ENCODE measurements at regions not wholly inside any gene's neighbourhood (a gene's known extent, or its start where the extent isn't known, plus 50 kb on each side); places are given as distances from the start of the nearest gene placed in this dataset.

DNA sequence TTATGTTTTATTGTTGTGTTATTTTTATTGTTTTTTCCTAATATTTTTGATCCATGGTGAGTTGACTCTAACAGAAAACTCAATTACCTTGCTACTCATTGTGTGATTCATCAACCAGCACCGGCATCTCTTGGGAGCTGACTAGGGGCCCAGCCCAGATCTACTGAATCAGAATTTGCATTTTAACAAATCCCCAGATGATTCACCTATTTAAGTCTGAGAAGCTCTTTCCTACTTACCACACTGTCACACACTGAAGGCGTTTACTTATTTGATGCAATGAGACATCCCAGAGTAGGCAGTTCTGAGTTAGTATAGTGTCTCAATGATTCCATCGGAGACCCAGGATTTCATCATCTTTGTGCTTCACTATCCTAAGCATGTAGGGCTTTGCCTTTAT is 416.6 kb downstream of the RWDD3 start:
- no peak for ATAC-seq
- WGBS, 2 donors (ENCODE audit: low coverage in 1 of 2): 78 to 80% methylated on average over 1 to 3 of the region's 3 CpGs
- H3K36me3 ChIP-seq: no peaks in the 10 kb centered on the region
- no peak overlapping the region for H3K4me3 ChIP-seq
- H3K27ac ChIP-seq: no peak overlapping the region
- H3K27me3 ChIP-seq: no peaks in the 10 kb centered on the region
- H3K4me1 ChIP-seq: no peaks in the 10 kb centered on the region
- no peak for TF ChIP-seq POLR2AphosphoS5 (IDR thresholded peaks at IDR 0.05)
- TF ChIP-seq POLR2A (IDR thresholded peaks at IDR 0.05): no peak
- no peak for TF ChIP-seq EP300 (IDR thresholded peaks at IDR 0.05)
- no peak for TF ChIP-seq CTCF (IDR thresholded peaks at IDR 0.05)
- no peaks in the 10 kb centered on the region for H3K9me3 ChIP-seq

GRCh38 chr1:95652423-95652965 is 418.5 kb downstream of the RWDD3 start:
- no peak overlapping the region for H3K27ac ChIP-seq
- H3K36me3 ChIP-seq: no peaks in the 10 kb centered on the region
- 77 to 85% methylated on average over 7 to 8 of the region's 8 CpGs for WGBS, 2 donors (ENCODE audit: low coverage in 1 of 2)
- no peak for ATAC-seq
- no peaks in the 10 kb centered on the region for H3K9me3 ChIP-seq
- no peaks in the 10 kb centered on the region for H3K4me1 ChIP-seq
- no peak for TF ChIP-seq POLR2A (IDR thresholded peaks at IDR 0.05)
- no peak for TF ChIP-seq CTCF (IDR thresholded peaks at IDR 0.05)
- no peak for TF ChIP-seq POLR2AphosphoS5 (IDR thresholded peaks at IDR 0.05)
- TF ChIP-seq EP300 (IDR thresholded peaks at IDR 0.05): no peak
- no peak overlapping the region for H3K4me3 ChIP-seq
- no peaks in the 10 kb centered on the region for H3K27me3 ChIP-seq

DNA sequence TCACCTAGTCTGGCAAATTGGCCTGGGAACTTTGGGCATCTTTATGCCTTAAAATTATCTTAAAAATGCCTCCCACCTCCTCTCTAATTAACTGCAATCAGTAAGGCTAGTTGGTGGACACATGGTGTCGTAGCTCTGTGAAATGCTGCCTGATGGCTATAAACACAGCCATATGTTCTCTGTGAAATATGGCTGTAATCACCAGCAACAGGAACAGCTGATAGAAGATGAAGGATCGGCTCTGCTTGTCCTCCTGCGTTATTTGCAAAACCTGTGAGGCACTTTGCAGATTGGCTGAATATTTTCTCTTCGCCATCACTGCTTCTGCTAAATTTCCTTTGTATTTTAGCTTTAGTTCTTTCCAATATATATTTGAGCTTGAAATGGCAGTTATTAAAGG is 419.6 kb downstream of the RWDD3 start:
- Histone ChIP-seq H3K27ac (no peak overlapping the region), H3K27me3 (no peaks in the 10 kb centered on the region), H3K4me1 (no peaks in the 10 kb centered on the region), H3K9me3 (no peaks in the 10 kb centered on the region), H3K36me3 (no peaks in the 10 kb centered on the region), H3K4me3 (no peak overlapping the region)
- 62 to 80% methylated on average over 1 to 3 of the region's 4 CpGs for WGBS, 2 donors (ENCODE audit: low coverage in 1 of 2)
- TF ChIP-seq POLR2A (IDR thresholded peaks at IDR 0.05) (no peak), EP300 (IDR thresholded peaks at IDR 0.05) (no peak), POLR2AphosphoS5 (IDR thresholded peaks at IDR 0.05) (no peak), CTCF (IDR thresholded peaks at IDR 0.05) (no peak)
- ATAC-seq: no peak

- no peak overlapping the region for H3K4me3 ChIP-seq
- no peaks in the 10 kb centered on the region for H3K27me3 ChIP-seq
- H3K9me3 ChIP-seq: no peaks in the 10 kb centered on the region
- 35 to 62% methylated on average over 2 to 7 of the region's 7 CpGs for WGBS, 2 donors (ENCODE audit: low coverage in 1 of 2)
- no peak for TF ChIP-seq CTCF (IDR thresholded peaks at IDR 0.05)
- no peak for TF ChIP-seq POLR2A (IDR thresholded peaks at IDR 0.05)
- no peak for TF ChIP-seq POLR2AphosphoS5 (IDR thresholded peaks at IDR 0.05)
- no peak for TF ChIP-seq EP300 (IDR thresholded peaks at IDR 0.05)
- no peak overlapping the region for H3K27ac ChIP-seq
- H3K36me3 ChIP-seq: no peaks in the 10 kb centered on the region
- H3K4me1 ChIP-seq: peaks cover 0 to 11% (median 0%) of the 10 kb centered on the region in 3 donors
- no peak for ATAC-seq
These were observed 421.5 kb downstream of the RWDD3 start for GRCh38 chr1:95655321-95656020.

DNA sequence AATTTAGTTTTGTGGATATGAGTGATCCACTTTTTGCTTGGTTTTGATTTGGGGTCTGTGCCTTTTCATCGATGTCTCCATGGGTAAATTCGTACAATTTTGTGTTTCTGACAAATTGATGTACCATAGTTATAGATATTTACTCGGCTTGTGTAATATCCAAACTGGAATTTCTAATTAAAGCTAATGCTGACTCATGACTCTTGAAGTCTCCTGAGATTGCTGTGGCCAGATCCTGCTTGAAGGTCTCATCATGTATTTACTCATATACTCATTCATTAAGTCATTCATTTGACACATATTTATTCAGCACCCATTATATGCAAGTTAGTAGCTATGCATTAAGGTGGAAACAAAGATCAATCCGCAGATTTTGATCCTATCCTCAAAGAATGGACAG is 423.2 kb downstream of the RWDD3 start:
- H3K27ac ChIP-seq: no peak overlapping the region

More for the DNA sequence above, 423.2 kb downstream of the RWDD3 start:
- 81 to 94% methylated on average over 3 to 4 of the region's 4 CpGs for WGBS, 2 donors (ENCODE audit: low coverage in 1 of 2)
- ATAC-seq: no peak
- TF ChIP-seq POLR2A (IDR thresholded peaks at IDR 0.05): no peak
- TF ChIP-seq EP300 (IDR thresholded peaks at IDR 0.05): no peak
- TF ChIP-seq POLR2AphosphoS5 (IDR thresholded peaks at IDR 0.05): no peak
- no peak for TF ChIP-seq CTCF (IDR thresholded peaks at IDR 0.05)
- H3K4me3 ChIP-seq: no peak overlapping the region
- H3K4me1 ChIP-seq: peaks cover 0 to 19% (median 0%) of the 10 kb centered on the region in 3 donors
- H3K27me3 ChIP-seq: no peaks in the 10 kb centered on the region
- no peaks in the 10 kb centered on the region for H3K36me3 ChIP-seq
- H3K9me3 ChIP-seq: no peaks in the 10 kb centered on the region
